Loucy (cell line): ENCODE measurements at regions not wholly inside any gene's neighbourhood (a gene's known extent, or its start where the extent isn't known, plus 50 kb on each side); places are given as distances from the start of the nearest gene placed in this dataset.

Experiments
- H2AFZ ChIP-seq: fragments of 200-600 bp; sonication (generic); 2 replicates; pipeline ENCODE4 v1.6.0; 2016; ENCODE audit warnings: antibody characterized with exemption, mild to moderate bottlenecking, low read length, moderate library complexity
- H3F3A ChIP-seq: fragments of 200-600 bp; 2 replicates; pipeline ENCODE4 v1.6.0; 2016; ENCODE audit warnings: antibody characterized with exemption, low read depth, mild to moderate bottlenecking
- H3K27me3 ChIP-seq: fragments of 200-600 bp; sonication (generic); 2 replicates; pipeline ENCODE4 v1.6.1; 2014; ENCODE audit warnings: low read length, mild to moderate bottlenecking; ENCODE audit not compliant: insufficient read depth, poor library complexity, severe bottlenecking
- H3K36me3 ChIP-seq: fragments of 200-600 bp; sonication (generic); 2 replicates; pipeline ENCODE4 v1.6.1; 2016; ENCODE audit warnings: low read length; ENCODE audit not compliant: insufficient read depth
- H3K4me1 ChIP-seq: fragments of 200-600 bp; sonication (generic); 2 replicates; pipeline ENCODE4 v1.5.1; 2014; ENCODE audit warnings: low read length, mild to moderate bottlenecking; ENCODE audit not compliant: insufficient read depth, poor library complexity, severe bottlenecking
- H3K4me2 ChIP-seq: fragments of 200-600 bp; sonication (generic); 2 replicates; pipeline ENCODE4 v1.6.0; 2014; ENCODE audit warnings: antibody characterized with exemption, low read length, low read depth, mild to moderate bottlenecking; ENCODE audit not compliant: poor library complexity, severe bottlenecking
- H3K4me3 ChIP-seq: fragments of 200-600 bp; sonication (generic); 2 replicates; pipeline ENCODE4 v1.5.1; 2014; ENCODE audit warnings: low read length, mild to moderate bottlenecking, mixed read lengths; ENCODE audit not compliant: poor library complexity, severe bottlenecking
- H3K79me2 ChIP-seq: fragments of 200-600 bp; sonication (generic); 2 replicates; pipeline ENCODE4 v1.6.1; 2014; ENCODE audit warnings: low read length; ENCODE audit not compliant: insufficient read depth
- H3K9ac ChIP-seq: fragments of 200-600 bp; sonication (generic); 2 replicates; pipeline ENCODE4 v1.6.0; 2014; ENCODE audit warnings: mild to moderate bottlenecking, low read depth, low read length, moderate library complexity; ENCODE audit not compliant: poor library complexity, severe bottlenecking
- H3K9me2 ChIP-seq: fragments of 200-600 bp; sonication (generic); replicated peaks from 2 replicates; pipeline ENCODE4 v1.6.1; 2016; ENCODE audit warnings: low read depth, low read length, mixed read lengths
- H3K9me3 ChIP-seq: fragments of 200-600 bp; sonication (generic); 2 replicates; pipeline ENCODE4 v1.6.1; 2014; ENCODE audit warnings: mild to moderate bottlenecking, antibody characterized with exemption, low read length, low read depth; ENCODE audit not compliant: insufficient read depth
- H4K20me1 ChIP-seq: fragments of 200-600 bp; sonication (generic); 2 replicates; pipeline ENCODE4 v1.6.0; 2014; ENCODE audit warnings: antibody characterized with exemption, low read length, mild to moderate bottlenecking; ENCODE audit not compliant: insufficient read depth, poor library complexity, severe bottlenecking
- EZH2phosphoT487 ChIP-seq: fragments of 200-600 bp; IDR thresholded peaks from 2 replicates; pipeline ENCODE4 v1.6.1; 2018; ENCODE audit warnings: antibody characterized with exemption, mild to moderate bottlenecking, moderate library complexity, borderline replicate concordance
- TF ChIP-seq, protein P1 (sequence below): fragments of 200-600 bp; sonication (generic); conservative IDR thresholded peaks from 2 replicates; pipeline ENCODE4 v1.5.1; 2014; ENCODE audit warnings: mild to moderate bottlenecking, antibody characterized with exemption, low read length

- H3K9me3 ChIP-seq: no peaks in the 10 kb centered on the region
- no peak overlapping the region for H3K4me3 ChIP-seq
- no peak overlapping the region for H3K4me2 ChIP-seq
- H3K27me3 ChIP-seq: no peaks in the 10 kb centered on the region
- TF ChIP-seq EZH2phosphoT487: no peak
- TF ChIP-seq, protein P1, sequence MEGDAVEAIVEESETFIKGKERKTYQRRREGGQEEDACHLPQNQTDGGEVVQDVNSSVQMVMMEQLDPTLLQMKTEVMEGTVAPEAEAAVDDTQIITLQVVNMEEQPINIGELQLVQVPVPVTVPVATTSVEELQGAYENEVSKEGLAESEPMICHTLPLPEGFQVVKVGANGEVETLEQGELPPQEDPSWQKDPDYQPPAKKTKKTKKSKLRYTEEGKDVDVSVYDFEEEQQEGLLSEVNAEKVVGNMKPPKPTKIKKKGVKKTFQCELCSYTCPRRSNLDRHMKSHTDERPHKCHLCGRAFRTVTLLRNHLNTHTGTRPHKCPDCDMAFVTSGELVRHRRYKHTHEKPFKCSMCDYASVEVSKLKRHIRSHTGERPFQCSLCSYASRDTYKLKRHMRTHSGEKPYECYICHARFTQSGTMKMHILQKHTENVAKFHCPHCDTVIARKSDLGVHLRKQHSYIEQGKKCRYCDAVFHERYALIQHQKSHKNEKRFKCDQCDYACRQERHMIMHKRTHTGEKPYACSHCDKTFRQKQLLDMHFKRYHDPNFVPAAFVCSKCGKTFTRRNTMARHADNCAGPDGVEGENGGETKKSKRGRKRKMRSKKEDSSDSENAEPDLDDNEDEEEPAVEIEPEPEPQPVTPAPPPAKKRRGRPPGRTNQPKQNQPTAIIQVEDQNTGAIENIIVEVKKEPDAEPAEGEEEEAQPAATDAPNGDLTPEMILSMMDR: no peak
- H3K79me2 ChIP-seq: no peaks in the 10 kb centered on the region
- no peaks in the 10 kb centered on the region for H3K4me1 ChIP-seq
- no peaks in the 10 kb centered on the region for H3K36me3 ChIP-seq
- H3K9ac ChIP-seq: no peak overlapping the region
- no peaks in the 10 kb centered on the region for H3F3A ChIP-seq
- no peaks in the 10 kb centered on the region for H3K9me2 ChIP-seq
- H2AFZ ChIP-seq: no peak overlapping the region
- H4K20me1 ChIP-seq: no peaks in the 10 kb centered on the region
These were observed 195.4 kb upstream of the HHIP start for GRCh38 chr4:144450526-144450925.

GRCh38 chr4:144451766-144452450 lies 194.0 kb upstream of the HHIP start:
- Histone ChIP-seq H3K4me3 (no peak overlapping the region), H3K9me3 (no peaks in the 10 kb centered on the region), H3K9me2 (no peaks in the 10 kb centered on the region), H3K4me2 (no peak overlapping the region), H3K4me1 (no peaks in the 10 kb centered on the region), H3K9ac (no peak overlapping the region), H3K79me2 (no peaks in the 10 kb centered on the region), H4K20me1 (no peaks in the 10 kb centered on the region), H3K27me3 (no peaks in the 10 kb centered on the region), H3F3A (no peaks in the 10 kb centered on the region), H3K36me3 (no peaks in the 10 kb centered on the region), H2AFZ (no peak overlapping the region)
- TF ChIP-seq EZH2phosphoT487: no peak
- TF ChIP-seq, protein P1: no peak

GRCh38 chr4:144456196-144456595 lies 189.8 kb upstream of the HHIP start:
- Histone ChIP-seq H3K36me3 (no peaks in the 10 kb centered on the region), H4K20me1 (no peaks in the 10 kb centered on the region), H3F3A (no peaks in the 10 kb centered on the region), H2AFZ (no peak overlapping the region), H3K9me3 (no peaks in the 10 kb centered on the region), H3K79me2 (no peaks in the 10 kb centered on the region), H3K9ac (no peak overlapping the region), H3K27me3 (no peaks in the 10 kb centered on the region), H3K4me1 (no peaks in the 10 kb centered on the region), H3K4me3 (no peak overlapping the region), H3K4me2 (no peak overlapping the region), H3K9me2 (no peaks in the 10 kb centered on the region)
- no peak for TF ChIP-seq EZH2phosphoT487
- TF ChIP-seq, protein P1: no peak
